IPS DF 19.7 (cell line): ENCODE measurements at regions not wholly inside any gene's neighbourhood (a gene's known extent, or its start where the extent isn't known, plus 50 kb on each side); places are given as distances from the start of the nearest gene placed in this dataset.

Source experiments
- DNase-seq: peaks from one replicate; pipeline ENCODE4 v3.0.0-alpha.2; 2013; ENCODE audit warnings: low read depth, low spot score

DNA sequence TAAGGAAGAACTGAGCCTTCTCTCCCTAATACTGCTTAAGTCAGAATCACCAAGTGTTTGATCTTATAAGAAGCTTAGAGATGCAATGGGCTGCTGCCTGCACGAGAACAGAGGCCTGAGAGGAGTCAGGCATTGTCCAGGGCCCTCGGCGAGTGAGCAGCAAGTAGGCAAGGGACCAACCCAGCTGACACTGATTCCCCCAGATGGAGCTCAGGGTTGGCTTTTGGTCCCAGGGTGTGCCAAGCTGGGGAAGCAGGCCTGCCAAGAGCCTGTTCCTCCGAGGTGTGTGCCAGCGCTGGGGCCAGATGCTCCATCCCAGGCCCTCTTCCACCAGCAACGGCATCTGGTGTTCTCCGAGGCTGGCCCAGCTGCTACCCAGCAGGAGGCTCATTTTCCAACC is 222.0 kb upstream of the ZMIZ1 start:
- DNase-seq: no peak

GRCh38 chr10:78847485-78847884 is 221.3 kb upstream of the ZMIZ1 start:
- no peak for DNase-seq

GRCh38 chr10:78849115-78849514 is 219.7 kb upstream of the ZMIZ1 start:
- DNase-seq: no peak

DNA sequence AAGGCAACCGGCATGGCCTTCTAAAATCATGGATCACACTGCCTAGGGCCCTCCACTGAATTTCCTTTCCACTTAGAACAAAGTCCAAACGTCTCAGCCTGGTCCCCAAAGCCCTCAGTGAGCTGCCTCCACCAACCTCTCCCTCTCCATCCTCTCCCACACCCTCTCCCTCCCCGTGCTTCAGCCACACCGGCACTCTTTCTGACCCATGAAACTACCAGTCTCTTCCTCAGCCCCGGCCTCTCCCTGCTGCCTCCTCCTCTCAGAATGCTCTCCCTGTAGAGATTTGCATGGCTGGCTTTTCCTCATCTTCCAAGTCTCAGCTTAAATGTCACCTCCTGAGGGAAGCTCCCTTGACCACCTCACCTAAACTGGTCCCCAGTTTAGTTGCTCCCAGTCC is 219.0 kb upstream of the ZMIZ1 start:
- DNase-seq: no peak

GRCh38 chr10:78850644-78851435 is 217.9 kb upstream of the ZMIZ1 start:
- DNase-seq: no peak

GRCh38 chr10:78851647-78852046 is 217.1 kb upstream of the ZMIZ1 start:
- no peak for DNase-seq

DNA sequence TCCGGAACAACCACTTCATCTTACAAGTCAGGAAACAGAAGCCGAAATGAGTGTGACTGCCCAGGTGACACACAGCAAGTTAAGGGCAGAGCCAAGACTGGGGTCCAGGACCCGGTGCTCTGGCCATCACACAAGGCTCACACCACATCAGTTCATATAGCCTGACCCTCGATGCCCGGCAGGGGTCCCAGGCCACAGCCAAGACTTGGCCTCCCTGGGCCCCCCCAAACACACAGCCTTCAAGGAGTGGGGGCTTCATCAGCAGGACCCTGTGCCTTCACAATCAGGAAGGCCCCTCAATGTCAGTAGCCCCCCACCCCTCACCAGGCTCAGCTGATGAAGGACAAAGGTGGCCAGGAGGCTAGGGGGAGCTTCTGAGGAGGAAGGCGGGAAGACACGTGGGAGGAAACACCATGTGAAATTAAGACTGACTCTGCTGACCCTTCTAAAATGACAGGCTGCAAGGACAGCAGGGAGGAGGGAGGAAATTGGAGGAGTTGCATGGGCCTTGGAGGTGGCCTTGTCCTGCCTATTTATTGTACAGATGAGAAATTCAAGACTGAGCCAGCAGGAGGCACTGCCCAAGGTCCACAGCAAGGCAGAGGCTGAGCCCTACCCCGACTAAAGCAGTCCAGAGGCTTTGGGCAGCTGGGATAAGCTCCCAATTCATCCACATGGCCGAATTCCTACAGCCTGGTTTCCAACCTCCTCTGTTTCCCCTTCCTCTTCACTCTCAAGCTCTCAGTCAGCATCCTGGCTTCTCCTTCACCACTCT is 216.1 kb upstream of the ZMIZ1 start:
- DNase-seq: peak; percentile 15

GRCh38 chr10:78853864-78854263 is 214.9 kb upstream of the ZMIZ1 start:
- DNase-seq: no peak

DNA sequence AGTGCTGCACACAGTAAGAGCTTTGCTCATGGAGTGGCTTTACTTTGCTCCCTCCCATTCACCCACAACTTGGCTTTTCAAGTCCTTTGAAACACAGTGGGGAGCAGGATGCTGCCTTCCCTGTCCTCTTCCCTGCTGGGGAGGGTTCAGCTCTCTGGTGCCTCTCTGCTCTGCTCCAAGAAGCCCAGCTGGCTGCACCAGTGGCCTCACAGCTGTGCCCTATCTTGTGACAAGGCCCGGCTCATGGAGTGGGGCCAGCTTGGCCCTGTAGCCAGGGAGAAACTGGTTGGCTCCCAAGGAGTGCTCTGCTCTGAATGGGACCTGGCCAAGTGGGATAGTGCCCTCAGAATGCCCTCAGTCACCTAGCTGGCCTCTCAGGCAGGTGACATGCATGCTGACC is 212.3 kb upstream of the ZMIZ1 start:
- no peak for DNase-seq

DNA sequence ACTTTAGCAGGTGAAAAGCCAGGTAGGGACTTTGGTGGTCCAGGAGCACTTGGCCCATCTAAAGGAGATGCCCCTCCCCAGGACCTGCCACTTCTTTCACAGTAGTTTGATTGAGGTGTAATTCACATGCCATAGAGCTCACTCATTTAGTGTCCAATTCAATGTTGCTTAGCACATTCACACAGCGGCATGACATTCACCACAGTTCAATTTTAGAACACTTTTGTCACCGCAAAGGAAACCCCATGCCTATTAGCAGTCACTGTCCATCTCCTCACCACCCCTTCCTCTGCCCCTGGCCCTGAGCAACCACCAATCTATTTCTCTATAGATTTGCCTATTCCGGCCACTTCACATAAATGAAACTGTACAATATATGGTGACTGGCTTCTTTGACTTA is 211.6 kb upstream of the ZMIZ1 start:
- no peak for DNase-seq

- no peak for DNase-seq
Observed at GRCh38 chr10:78859266-78859665, 209.5 kb upstream of the ZMIZ1 start.

- DNase-seq: no peak
Observed at GRCh38 chr10:78859769-78860168, 209.0 kb upstream of the ZMIZ1 start.

DNA sequence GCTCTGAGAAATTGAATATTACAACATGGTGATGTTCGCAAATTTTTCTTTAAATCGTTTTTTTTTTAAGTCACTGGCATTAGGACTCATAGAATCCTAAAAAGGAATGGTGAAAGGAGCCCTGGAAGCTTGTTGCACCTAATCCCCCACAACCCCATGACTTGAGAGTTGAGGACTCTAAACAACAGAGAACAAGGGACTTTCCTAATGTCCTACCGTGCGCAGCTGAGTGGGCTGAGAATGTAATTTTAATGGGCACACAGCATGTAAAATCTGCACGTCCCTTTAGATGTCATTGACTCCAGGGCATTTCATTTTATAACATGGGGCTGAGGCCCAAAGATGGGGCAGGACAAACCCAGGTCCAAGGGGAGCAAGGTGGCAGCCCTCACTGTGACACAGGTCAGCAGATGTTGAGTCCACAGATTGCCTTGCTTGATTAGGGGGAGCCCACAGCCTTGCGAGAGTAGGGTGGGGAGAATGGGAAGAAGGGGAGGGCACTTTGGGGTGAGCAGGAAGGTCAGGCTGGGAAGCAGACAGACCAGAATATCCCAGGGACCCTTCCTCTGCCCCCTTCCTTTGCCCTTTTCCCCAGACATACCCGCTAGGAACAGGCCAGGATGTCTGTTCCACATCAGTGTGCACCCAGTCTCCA is 208.4 kb upstream of the ZMIZ1 start:
- no peak for DNase-seq

GRCh38 chr10:78861529-78862327 is 207.0 kb upstream of the ZMIZ1 start:
- no peak for DNase-seq

- no peak for DNase-seq
Observed at GRCh38 chr10:78862328-78862640, 206.5 kb upstream of the ZMIZ1 start.

- DNase-seq: no peak
Observed at GRCh38 chr10:78863140-78863905, 205.4 kb upstream of the ZMIZ1 start.

GRCh38 chr10:78863906-78864239 is 204.9 kb upstream of the ZMIZ1 start:
- DNase-seq: no peak

- no peak for DNase-seq
Observed at GRCh38 chr10:78864761-78865537, 203.8 kb upstream of the ZMIZ1 start.

DNA sequence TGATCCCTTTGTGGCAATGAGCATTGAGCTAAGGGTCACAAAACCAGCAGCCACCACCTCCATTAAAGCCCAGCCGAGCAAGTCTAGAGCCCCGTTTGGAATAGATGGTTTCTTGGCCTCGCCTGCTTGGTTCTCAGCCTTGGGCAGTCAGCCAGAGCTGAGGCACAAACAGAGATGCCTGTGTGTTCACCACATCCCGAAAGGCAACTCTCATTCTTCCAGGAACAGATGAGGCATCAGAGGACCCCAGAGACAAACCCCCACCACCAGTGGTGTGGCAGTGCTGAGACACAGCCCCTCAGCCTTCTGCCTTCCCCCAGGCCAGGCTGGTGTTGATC is 203.3 kb upstream of the ZMIZ1 start:
- DNase-seq: no peak

DNA sequence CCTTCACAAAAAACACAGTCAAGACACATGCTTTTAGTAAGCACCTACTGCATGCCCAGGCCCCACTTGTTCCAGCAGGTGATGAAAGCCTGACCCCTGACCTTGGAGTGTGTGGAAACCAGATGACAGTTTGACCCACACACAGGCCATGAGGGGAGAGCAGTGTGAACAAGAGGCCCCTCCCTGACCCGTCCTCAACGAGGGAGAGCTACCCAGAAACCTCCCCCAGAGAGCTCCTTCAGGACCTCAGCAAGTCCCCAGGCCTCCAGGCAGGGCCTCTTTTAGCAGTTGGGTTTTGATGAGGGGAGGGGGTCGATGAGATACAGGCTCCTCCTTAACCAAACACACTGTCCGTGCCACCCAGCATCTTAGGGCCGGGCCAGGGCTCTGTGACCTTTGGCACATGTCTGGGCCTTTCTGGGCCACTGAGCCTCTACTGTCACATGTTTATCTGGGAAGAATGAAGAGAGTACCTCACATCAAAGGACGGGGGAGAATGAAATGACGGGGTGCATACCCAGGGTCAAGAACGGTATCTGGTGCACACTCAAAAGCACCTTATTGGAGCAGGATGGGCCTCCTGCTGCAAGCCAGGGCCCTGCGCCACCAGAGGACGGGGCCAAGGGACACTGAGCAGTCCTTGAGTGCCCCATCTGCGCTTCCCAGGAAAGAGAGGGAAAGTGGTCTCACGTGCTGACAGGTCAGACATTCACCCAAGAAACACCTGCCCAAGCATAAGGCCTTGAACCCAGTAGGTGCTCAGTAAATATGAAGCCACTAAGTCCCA is 202.6 kb upstream of the ZMIZ1 start:
- no peak for DNase-seq
